DND-41 (cell line): ENCODE measurements at regions not wholly inside any gene's neighbourhood (a gene's known extent, or its start where the extent isn't known, plus 50 kb on each side); places are given as distances from the start of the nearest gene placed in this dataset.

Experiments used
- CTCF ChIP-seq: IDR thresholded peaks from 2 replicates; pipeline ENCODE4 v1.5.1; 2012; ENCODE audit warnings: borderline replicate concordance, low read length, moderate library complexity, mild to moderate bottlenecking; ENCODE audit not compliant: poor library complexity, severe bottlenecking; ENCODE audit errors: extremely low read depth
- EZH2 ChIP-seq: IDR thresholded peaks from 3 replicates; pipeline ENCODE4 v1.6.1; 2012; ENCODE audit warnings: borderline replicate concordance, low read depth, mild to moderate bottlenecking, moderate library complexity, low read length, inconsistent platforms; ENCODE audit not compliant: severe bottlenecking

DNA sequence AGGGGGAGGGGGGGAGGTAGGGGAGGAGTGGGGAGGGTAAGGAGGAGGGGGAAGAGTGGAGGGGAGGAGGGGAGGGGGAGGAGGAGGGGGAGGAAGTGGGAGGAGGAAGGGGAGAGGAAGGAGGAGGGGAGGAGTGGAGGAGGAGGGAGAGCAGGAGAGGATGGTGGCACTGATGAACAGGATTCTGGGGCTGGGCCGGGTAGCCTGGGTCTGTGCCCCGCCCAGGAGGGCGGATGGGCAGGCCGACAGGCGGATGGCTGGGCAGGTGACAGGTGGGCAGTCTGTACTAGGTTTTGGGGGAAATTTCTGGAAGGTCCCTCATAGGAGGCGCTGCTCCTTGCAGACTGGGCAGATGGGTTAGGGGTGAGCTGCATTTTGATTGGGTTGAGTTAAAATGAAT is 66.0 kb upstream of the ADRA2C start:
- TF ChIP-seq CTCF (no peak), EZH2 (no peak)
